ENCODE measurements at regions not wholly inside any gene's neighbourhood (a gene's known extent, or its start where the extent isn't known, plus 50 kb on each side); places are given as distances from the start of the nearest gene placed in this dataset.

DNA sequence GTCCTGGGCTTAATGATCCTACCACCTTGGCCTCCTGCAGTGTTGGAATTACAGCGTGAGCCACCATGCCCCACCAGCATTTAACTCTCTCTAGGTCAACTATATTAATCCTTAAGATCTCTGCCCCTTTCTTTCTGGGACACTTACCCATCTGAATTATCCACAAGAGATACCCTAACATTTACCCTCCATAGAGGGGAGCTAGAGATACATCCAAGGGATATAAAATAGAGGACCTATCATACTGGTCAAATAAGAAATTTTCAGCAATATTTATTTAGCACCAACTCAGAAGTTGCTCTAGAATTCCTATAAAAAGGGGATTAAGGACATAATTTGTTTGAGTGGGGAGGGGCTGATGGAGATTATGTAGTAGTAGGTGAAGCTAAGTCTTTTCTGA, 96.5 kb downstream of the OTUD1 start:
- Histone ChIP-seq H3K27me3 (ENCODE audit: insufficient read depth, low read length) (peaks cover 32% of the 10 kb centered on the region), H3K4me3 (replicated peaks in 1 of 2; ENCODE audit: low read depth in 1 of 2, low read length in 2 of 2) (no peak overlapping the region), H3K4me2 (ENCODE audit: low read length) (no peak overlapping the region), H3K27ac (ENCODE audit: low read depth, low read length) (no peak overlapping the region), H3K9ac (ENCODE audit: low read length) (no peak overlapping the region), H4K20me1 (ENCODE audit: insufficient read depth) (no peaks in the 10 kb centered on the region), H2AFZ (ENCODE audit: low read depth, low read length, poor library complexity, severe bottlenecking) (no peak overlapping the region), H3K9me3 (ENCODE audit: control insufficient read depth in 1 of 2, insufficient read depth in 1 of 2, low read depth in 1 of 2, low read length in 2 of 2) (no peaks in the 10 kb centered on the region), H3K9me2 (ENCODE audit: insufficient read depth) (no peaks in the 10 kb centered on the region), H3K4me1 (ENCODE audit: control insufficient read depth in 1 of 2, insufficient read depth in 2 of 2, low read length in 2 of 2) (no peaks in the 10 kb centered on the region), H3K36me3 (ENCODE audit: control insufficient read depth in 1 of 2, insufficient read depth in 2 of 2, low read length in 2 of 2) (no peaks in the 10 kb centered on the region), H3K79me2 (ENCODE audit: insufficient read depth, low read length) (no peaks in the 10 kb centered on the region)
- intact Hi-C loops (cut with micrococcal nuclease) = loop anchor here (10.0 kb wide), 2 partner anchors 169 to 979 kb away; no protein-coding TSS in a partner anchor
- CTCF ChIA-PET = no interaction called here
- RAD21 ChIA-PET (ENCODE audit: low non-redundant PET in 1 of 2, low total read pairs in 2 of 2, uncharacterized antibody in 2 of 2, unreplicated experiment in 2 of 2) = no interaction called here
- no peak for TF ChIP-seq FOSL1 (IDR thresholded peaks at IDR 0.05; ENCODE audit: low read depth)
- TF ChIP-seq, protein P1, sequence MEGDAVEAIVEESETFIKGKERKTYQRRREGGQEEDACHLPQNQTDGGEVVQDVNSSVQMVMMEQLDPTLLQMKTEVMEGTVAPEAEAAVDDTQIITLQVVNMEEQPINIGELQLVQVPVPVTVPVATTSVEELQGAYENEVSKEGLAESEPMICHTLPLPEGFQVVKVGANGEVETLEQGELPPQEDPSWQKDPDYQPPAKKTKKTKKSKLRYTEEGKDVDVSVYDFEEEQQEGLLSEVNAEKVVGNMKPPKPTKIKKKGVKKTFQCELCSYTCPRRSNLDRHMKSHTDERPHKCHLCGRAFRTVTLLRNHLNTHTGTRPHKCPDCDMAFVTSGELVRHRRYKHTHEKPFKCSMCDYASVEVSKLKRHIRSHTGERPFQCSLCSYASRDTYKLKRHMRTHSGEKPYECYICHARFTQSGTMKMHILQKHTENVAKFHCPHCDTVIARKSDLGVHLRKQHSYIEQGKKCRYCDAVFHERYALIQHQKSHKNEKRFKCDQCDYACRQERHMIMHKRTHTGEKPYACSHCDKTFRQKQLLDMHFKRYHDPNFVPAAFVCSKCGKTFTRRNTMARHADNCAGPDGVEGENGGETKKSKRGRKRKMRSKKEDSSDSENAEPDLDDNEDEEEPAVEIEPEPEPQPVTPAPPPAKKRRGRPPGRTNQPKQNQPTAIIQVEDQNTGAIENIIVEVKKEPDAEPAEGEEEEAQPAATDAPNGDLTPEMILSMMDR (IDR thresholded peaks at IDR 0.05 in 2 of 3, conservative IDR thresholded peaks at IDR 0.05 in 1 of 3; ENCODE audit: borderline replicate concordance in 1 of 3, insufficient read depth in 1 of 3, low read depth in 2 of 3, low read length in 2 of 3) = peak in 2 of 3 experiments; percentile 4 to 20; a peak in 2 of 6 replicates
- TF ChIP-seq, protein P2, sequence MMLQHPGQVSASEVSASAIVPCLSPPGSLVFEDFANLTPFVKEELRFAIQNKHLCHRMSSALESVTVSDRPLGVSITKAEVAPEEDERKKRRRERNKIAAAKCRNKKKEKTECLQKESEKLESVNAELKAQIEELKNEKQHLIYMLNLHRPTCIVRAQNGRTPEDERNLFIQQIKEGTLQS (IDR thresholded peaks at IDR 0.05) = no peak
- TF ChIP-seq RAD21 (IDR thresholded peaks at IDR 0.05; ENCODE audit: low read depth) = peak; percentile 20; the same call in 1 of the 2 replicates
- TF ChIP-seq POLR2A (IDR thresholded peaks at IDR 0.05; ENCODE audit: borderline replicate concordance, extremely low read depth, insufficient read depth, insufficient read length) = no peak
- TF ChIP-seq SRF (IDR thresholded peaks at IDR 0.05; ENCODE audit: low read depth) = no peak
- no peak for TF ChIP-seq EZH2phosphoT487 (IDR thresholded peaks at IDR 0.05; ENCODE audit: borderline replicate concordance)
- TF ChIP-seq TCF7L2 (IDR thresholded peaks at IDR 0.05; ENCODE audit: borderline replicate concordance, extremely low read depth, insufficient read depth, insufficient read length) = no peak
- no TSS peak for BruUV-seq (replicated peaks)
- no peak for DNase-seq (ENCODE audit: low read depth, low spot score)
- no peak for ATAC-seq
- POLR2A ChIA-PET = no interaction called here

DNA sequence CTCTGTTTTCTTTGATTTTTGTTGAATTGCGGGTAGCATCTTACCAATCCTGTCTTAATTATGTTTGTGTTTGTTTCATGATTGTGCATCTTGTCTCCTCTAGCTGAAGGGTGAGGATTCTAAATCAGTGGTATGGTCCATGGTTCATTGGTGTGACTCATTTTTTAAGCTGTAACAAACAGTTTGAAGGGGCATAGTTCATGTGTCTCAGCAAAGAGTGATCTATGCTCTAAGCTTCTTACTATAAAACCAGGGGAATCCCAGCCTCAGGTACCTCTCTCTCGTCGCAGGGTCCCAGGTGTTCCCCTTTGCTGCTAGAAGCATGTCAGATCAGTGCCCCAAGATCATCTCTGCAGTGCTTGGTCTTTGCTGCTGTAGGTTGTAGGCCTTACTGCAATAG, 100.1 kb downstream of the OTUD1 start:
- H4K20me1 ChIP-seq (ENCODE audit: insufficient read depth) = no peaks in the 10 kb centered on the region
- peaks cover 27% of the 10 kb centered on the region for H3K27me3 ChIP-seq (ENCODE audit: insufficient read depth, low read length)
- no peak for DNase-seq (ENCODE audit: low read depth, low spot score)
- H3K9me3 ChIP-seq (ENCODE audit: control insufficient read depth in 1 of 2, insufficient read depth in 1 of 2, low read depth in 1 of 2, low read length in 2 of 2) = no peaks in the 10 kb centered on the region
- H3K4me3 ChIP-seq (replicated peaks in 1 of 2; ENCODE audit: low read depth in 1 of 2, low read length in 2 of 2) = no peak overlapping the region
- H3K79me2 ChIP-seq (ENCODE audit: insufficient read depth, low read length) = no peaks in the 10 kb centered on the region
- intact Hi-C loops (cut with micrococcal nuclease) = loop anchor here (10.0 kb wide), 2 partner anchors 166 to 976 kb away; no protein-coding TSS in a partner anchor
- ChIA-PET CTCF (no interaction called here), POLR2A (no interaction called here), RAD21 (ENCODE audit: low non-redundant PET in 1 of 2, low total read pairs in 2 of 2, uncharacterized antibody in 2 of 2, unreplicated experiment in 2 of 2) (no interaction called here)
- H3K4me1 ChIP-seq (ENCODE audit: control insufficient read depth in 1 of 2, insufficient read depth in 2 of 2, low read length in 2 of 2) = no peaks in the 10 kb centered on the region
- no TSS peak for BruUV-seq (replicated peaks)
- no peak overlapping the region for H3K27ac ChIP-seq (ENCODE audit: low read depth, low read length)
- no peaks in the 10 kb centered on the region for H3K9me2 ChIP-seq (ENCODE audit: insufficient read depth)
- no peak for ATAC-seq
- H3K36me3 ChIP-seq (ENCODE audit: control insufficient read depth in 1 of 2, insufficient read depth in 2 of 2, low read length in 2 of 2) = no peaks in the 10 kb centered on the region
- no peak overlapping the region for H3K9ac ChIP-seq (ENCODE audit: low read length)
- no peak overlapping the region for H2AFZ ChIP-seq (ENCODE audit: low read depth, low read length, poor library complexity, severe bottlenecking)
- no peak overlapping the region for H3K4me2 ChIP-seq (ENCODE audit: low read length)
- TF ChIP-seq, protein P3, sequence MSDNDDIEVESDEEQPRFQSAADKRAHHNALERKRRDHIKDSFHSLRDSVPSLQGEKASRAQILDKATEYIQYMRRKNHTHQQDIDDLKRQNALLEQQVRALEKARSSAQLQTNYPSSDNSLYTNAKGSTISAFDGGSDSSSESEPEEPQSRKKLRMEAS (IDR thresholded peaks at IDR 0.05) = no peak
- TF ChIP-seq SP1 (IDR thresholded peaks at IDR 0.05; ENCODE audit: low read depth) (no peak), RAD21 (IDR thresholded peaks at IDR 0.05; ENCODE audit: low read depth) (no peak), SIN3A (IDR thresholded peaks at IDR 0.05; ENCODE audit: low read depth) (no peak), YY1 (IDR thresholded peaks at IDR 0.05; ENCODE audit: extremely low read depth, insufficient replicate concordance, low read depth, low read length) (no peak), POLR2AphosphoS5 (IDR thresholded peaks at IDR 0.05; ENCODE audit: low read depth, low read length) (no peak), CEBPB (IDR thresholded peaks at IDR 0.05; ENCODE audit: low read depth) (no peak)
- TF ChIP-seq, protein P1 (IDR thresholded peaks at IDR 0.05 in 2 of 3, conservative IDR thresholded peaks at IDR 0.05 in 1 of 3; ENCODE audit: borderline replicate concordance in 1 of 3, insufficient read depth in 1 of 3, low read depth in 2 of 3, low read length in 2 of 3) = no peak
